Liver (tissue), 8 donors: ENCODE measurements at regions not wholly inside any gene's neighbourhood (a gene's known extent, or its start where the extent isn't known, plus 50 kb on each side); places are given as distances from the start of the nearest gene placed in this dataset.

ENCODE experiments used
- DNase-seq: peaks from one replicate; pipeline ENCODE4 v3.0.0-alpha.2; 2017; ENCODE audit warnings: low spot score
- H3K27ac ChIP-seq, 2 donors: one replicate each; pipeline ENCODE4 v1.7.0; 2013; ENCODE audit warnings: inconsistent platforms in 2 of 2, low read length in 2 of 2, control low read depth in 1 of 2, low read depth in 1 of 2, mild to moderate bottlenecking in 1 of 2
- H3K27me3 ChIP-seq, 4 donors: one replicate each; pipeline versions ENCODE4 v1.6.1 to v1.7.0; 2013; ENCODE audit warnings: low read length in 3 of 4, inconsistent platforms in 1 of 4, mild to moderate bottlenecking in 1 of 4, moderate library complexity in 1 of 4; ENCODE audit not compliant: control insufficient read depth in 4 of 4, insufficient read depth in 4 of 4
- H3K36me3 ChIP-seq, 4 donors: one replicate each; pipeline versions ENCODE4 v1.6.1 to v1.7.0; 2013; ENCODE audit warnings: low read length in 3 of 4, mild to moderate bottlenecking in 3 of 4, low read depth in 1 of 4, moderate library complexity in 1 of 4; ENCODE audit not compliant: control insufficient read depth in 4 of 4, insufficient read depth in 3 of 4
- H3K4me1 ChIP-seq, 4 donors: one replicate each; pipeline versions ENCODE4 v1.6.1 to v1.7.0; 2013; ENCODE audit warnings: low read length in 3 of 4, mild to moderate bottlenecking in 3 of 4, moderate library complexity in 1 of 4; ENCODE audit not compliant: control insufficient read depth in 4 of 4, insufficient read depth in 4 of 4
- H3K4me3 ChIP-seq, 3 donors: one replicate each; pipeline versions ENCODE4 v1.6.1 to v1.7.0; 2013; ENCODE audit warnings: low read length in 3 of 3, control low read depth in 1 of 3, low read depth in 1 of 3, mild to moderate bottlenecking in 1 of 3
- H3K9ac ChIP-seq, 2 donors: one replicate each; pipeline ENCODE4 v1.7.0; 2013; ENCODE audit warnings: low read length in 2 of 2, mild to moderate bottlenecking in 2 of 2, moderate library complexity in 2 of 2, control low read depth in 1 of 2, low read depth in 1 of 2
- H3K9me3 ChIP-seq, 4 donors: one replicate each; pipeline versions ENCODE4 v1.6.1 to v1.7.0; 2013; ENCODE audit warnings: low read length in 3 of 4; ENCODE audit not compliant: control insufficient read depth in 4 of 4
- ATF3 ChIP-seq: IDR thresholded peaks from 2 replicates; pipeline ENCODE4 v1.6.1; 2016; ENCODE audit warnings: antibody characterized with exemption
- CTCF ChIP-seq: fragments of 150-350 bp; IDR thresholded peaks from 2 replicates; pipeline ENCODE4 v1.5.1; 2017; ENCODE audit warnings: improper control_type of control experiment, low read depth, low read length; ENCODE audit not compliant: missing input control
- EGR1 ChIP-seq, 2 donors: IDR thresholded peaks; 2 replicates each; pipeline ENCODE4 v1.6.1; 2016 to 2018; ENCODE audit warnings: antibody characterized with exemption in 2 of 2, low read depth in 2 of 2
- FOXA1 ChIP-seq: IDR thresholded peaks from 2 replicates; pipeline ENCODE4 v1.6.1; 2016; ENCODE audit warnings: antibody characterized with exemption
- FOXA2 ChIP-seq: IDR thresholded peaks from 2 replicates; pipeline ENCODE4 v1.6.1; 2016; ENCODE audit warnings: antibody characterized with exemption
- GABPA ChIP-seq, 2 donors: IDR thresholded peaks in 1 of 2; conservative IDR thresholded peaks in 1 of 2; 2 replicates each; pipeline ENCODE4 v1.6.1; 2016; ENCODE audit warnings: antibody characterized with exemption in 2 of 2, mild to moderate bottlenecking in 1 of 2, moderate library complexity in 1 of 2
- HNF4G ChIP-seq: IDR thresholded peaks from 2 replicates; pipeline ENCODE4 v1.6.1; 2016; ENCODE audit warnings: antibody characterized with exemption
- JUND ChIP-seq, 2 donors: IDR thresholded peaks; 2 replicates each; pipeline ENCODE4 v1.6.1; 2016; ENCODE audit warnings: antibody characterized with exemption in 2 of 2
- MAX ChIP-seq: IDR thresholded peaks from 2 replicates; pipeline ENCODE4 v1.6.1; 2016; ENCODE audit warnings: antibody characterized with exemption
- NR2F2 ChIP-seq: IDR thresholded peaks from 2 replicates; pipeline ENCODE4 v1.6.1; 2016; ENCODE audit warnings: antibody characterized with exemption
- RAD21 ChIP-seq, 2 donors: IDR thresholded peaks; 2 replicates each; pipeline ENCODE4 v1.6.1; 2016; ENCODE audit warnings: antibody characterized with exemption in 2 of 2, mild to moderate bottlenecking in 2 of 2
- REST ChIP-seq: IDR thresholded peaks from 2 replicates; pipeline ENCODE4 v1.6.1; 2016; ENCODE audit warnings: antibody characterized with exemption, mild to moderate bottlenecking
- RXRA ChIP-seq, 2 donors: IDR thresholded peaks; 2 replicates each; pipeline ENCODE4 v1.6.1; 2017 to 2018; ENCODE audit warnings: antibody characterized with exemption in 2 of 2, mild to moderate bottlenecking in 1 of 2
- SP1 ChIP-seq: IDR thresholded peaks from 2 replicates; pipeline ENCODE4 v1.6.1; 2018; ENCODE audit warnings: antibody characterized with exemption, mild to moderate bottlenecking
- YY1 ChIP-seq: IDR thresholded peaks from 2 replicates; pipeline ENCODE4 v1.6.1; 2016; ENCODE audit warnings: antibody characterized with exemption, mild to moderate bottlenecking
- ZBTB33 ChIP-seq: IDR thresholded peaks from 2 replicates; pipeline ENCODE4 v1.6.1; 2016; ENCODE audit warnings: antibody characterized with exemption
- WGBS: extraction: QIAGEN DNeasy Blood & Tissue Kit; methylation state at CpG from one replicate; pipeline ENCODE4 v1.1.7; 2013; 5-methylcytosine and 5-hydroxymethylcytosine counted together
- donor health status: healthy.
- donor health status: healthy.
- donor health status: healthy.
- donor health status: healthy.
- donor health status: healthy.

GRCh38 chr20:57893366-57893999 lies 183.7 kb upstream of the PMEPA1 start:
- no peak for TF ChIP-seq HNF4G
- TF ChIP-seq REST = no peak
- TF ChIP-seq RXRA (IDR thresholded peaks at IDR 0.05) = no peak
- no peak for TF ChIP-seq ATF3
- no peak for TF ChIP-seq EGR1 (IDR thresholded peaks at IDR 0.05; ENCODE audit: low read depth in 2 of 2)
- TF ChIP-seq FOXA1 = no peak
- no peak for TF ChIP-seq RAD21 (IDR thresholded peaks at IDR 0.05)
- TF ChIP-seq GABPA (IDR thresholded peaks at IDR 0.05 in 1 of 2, conservative IDR thresholded peaks at IDR 0.05 in 1 of 2) = no peak
- no peak for TF ChIP-seq ZBTB33
- no peak for TF ChIP-seq CTCF
- no peak for TF ChIP-seq NR2F2
- no peak for TF ChIP-seq SP1
- no peak for TF ChIP-seq FOXA2
- TF ChIP-seq MAX = no peak
- TF ChIP-seq JUND (IDR thresholded peaks at IDR 0.05) = no peak
- no peak for TF ChIP-seq YY1
- WGBS = 92% methylated on average over 16 of the region's 16 CpGs
- no peak for DNase-seq

More at GRCh38 chr20:57893366-57893999, 183.7 kb upstream of the PMEPA1 start:
- Histone ChIP-seq H3K27ac (no peak overlapping the region), H3K27me3 (no peaks in the 10 kb centered on the region), H3K9me3 (no peaks in the 10 kb centered on the region), H3K4me1 (peaks cover 6 to 20% (median 13%) of the 10 kb centered on the region in 4 donors), H3K36me3 (no peaks in the 10 kb centered on the region), H3K9ac (no peak overlapping the region), H3K4me3 (no peak overlapping the region)
